HEK293 (cell line): ENCODE measurements at regions not wholly inside any gene's neighbourhood (a gene's known extent, or its start where the extent isn't known, plus 50 kb on each side); places are given as distances from the start of the nearest gene placed in this dataset.

ENCODE experiments used
- ZFP41 ChIP-seq: fragments of 450-650 bp; formaldehyde crosslinking; IDR thresholded peaks from 2 replicates; pipeline ENCODE4 v1.5.1; 2016; ENCODE audit warnings: missing biosample characterization, missing genetic modification characterization, borderline replicate concordance
- ZNF114 ChIP-seq: fragments of 450-650 bp; formaldehyde crosslinking; IDR thresholded peaks from 2 replicates; pipeline ENCODE4 v1.5.0; 2017; ENCODE audit warnings: missing biosample characterization, missing genetic modification characterization
- ZNF341 ChIP-seq: fragments of 450-650 bp; formaldehyde crosslinking; IDR thresholded peaks from 2 replicates; pipeline ENCODE4; 2016; ENCODE audit warnings: low read depth, missing biosample characterization, missing genetic modification characterization

GRCh38 chr4:140249351-140249750 is 95.4 kb upstream of the MAML3 start:
- TF ChIP-seq ZNF114 (tag by site-specific recombination) (no peak), ZNF341 (no peak), ZFP41 (tag by site-specific recombination) (no peak)
